ENCODE measurements at regions not wholly inside any gene's neighbourhood (a gene's known extent, or its start where the extent isn't known, plus 50 kb on each side); places are given as distances from the start of the nearest gene placed in this dataset.

GRCh38 chr10:109622566-109622965 is 300.7 kb downstream of the XPNPEP1 start:
- POLR2A ChIA-PET, result no interaction called here
- H3K27me3 Mint-ChIP-seq (ENCODE audit: insufficient read depth, unreplicated experiment), result no peaks in the 10 kb centered on the region
- no TSS peak for BruUV-seq (replicated peaks)
- no peak overlapping the region for H3K27ac Mint-ChIP-seq (ENCODE audit: low read depth, unreplicated experiment)
- TF ChIP-seq, protein P1, sequence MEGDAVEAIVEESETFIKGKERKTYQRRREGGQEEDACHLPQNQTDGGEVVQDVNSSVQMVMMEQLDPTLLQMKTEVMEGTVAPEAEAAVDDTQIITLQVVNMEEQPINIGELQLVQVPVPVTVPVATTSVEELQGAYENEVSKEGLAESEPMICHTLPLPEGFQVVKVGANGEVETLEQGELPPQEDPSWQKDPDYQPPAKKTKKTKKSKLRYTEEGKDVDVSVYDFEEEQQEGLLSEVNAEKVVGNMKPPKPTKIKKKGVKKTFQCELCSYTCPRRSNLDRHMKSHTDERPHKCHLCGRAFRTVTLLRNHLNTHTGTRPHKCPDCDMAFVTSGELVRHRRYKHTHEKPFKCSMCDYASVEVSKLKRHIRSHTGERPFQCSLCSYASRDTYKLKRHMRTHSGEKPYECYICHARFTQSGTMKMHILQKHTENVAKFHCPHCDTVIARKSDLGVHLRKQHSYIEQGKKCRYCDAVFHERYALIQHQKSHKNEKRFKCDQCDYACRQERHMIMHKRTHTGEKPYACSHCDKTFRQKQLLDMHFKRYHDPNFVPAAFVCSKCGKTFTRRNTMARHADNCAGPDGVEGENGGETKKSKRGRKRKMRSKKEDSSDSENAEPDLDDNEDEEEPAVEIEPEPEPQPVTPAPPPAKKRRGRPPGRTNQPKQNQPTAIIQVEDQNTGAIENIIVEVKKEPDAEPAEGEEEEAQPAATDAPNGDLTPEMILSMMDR (IDR thresholded peaks at IDR 0.05; ENCODE audit: unreplicated experiment), result no peak
- no peaks in the 10 kb centered on the region for H3K36me3 Mint-ChIP-seq (ENCODE audit: insufficient read depth, unreplicated experiment)
- H3K9me3 Mint-ChIP-seq (ENCODE audit: unreplicated experiment), result no peaks in the 10 kb centered on the region
- DNase-seq (ENCODE audit: unreplicated experiment), result no peak
- no peak overlapping the region for H3K4me3 Mint-ChIP-seq (ENCODE audit: unreplicated experiment)
- intact Hi-C loops (cut with micrococcal nuclease), result no loop called here
- CTCF ChIA-PET, result no interaction called here
- H3K4me1 Mint-ChIP-seq (ENCODE audit: insufficient read depth, unreplicated experiment), result no peaks in the 10 kb centered on the region

GRCh38 chr10:109620396-109620795 is 302.9 kb downstream of the XPNPEP1 start:
- POLR2A ChIA-PET, result no interaction called here
- no peak for DNase-seq (ENCODE audit: unreplicated experiment)
- Mint-ChIP-seq H3K36me3 (ENCODE audit: insufficient read depth, unreplicated experiment) (no peaks in the 10 kb centered on the region), H3K27me3 (ENCODE audit: insufficient read depth, unreplicated experiment) (no peaks in the 10 kb centered on the region), H3K9me3 (ENCODE audit: unreplicated experiment) (no peaks in the 10 kb centered on the region), H3K4me1 (ENCODE audit: insufficient read depth, unreplicated experiment) (no peaks in the 10 kb centered on the region), H3K4me3 (ENCODE audit: unreplicated experiment) (no peak overlapping the region), H3K27ac (ENCODE audit: low read depth, unreplicated experiment) (no peak overlapping the region)
- TF ChIP-seq, protein P1 (IDR thresholded peaks at IDR 0.05; ENCODE audit: unreplicated experiment), result no peak
- no TSS peak for BruUV-seq (replicated peaks)
- intact Hi-C loops (cut with micrococcal nuclease), result no loop called here
- CTCF ChIA-PET, result interaction anchor here (1.3 kb wide), 1 partner anchor 13 kb away, joined by 3 read pairs; no protein-coding TSS in a partner anchor

GRCh38 chr10:109619914-109620313 is 303.4 kb downstream of the XPNPEP1 start:
- Mint-ChIP-seq H3K4me1 (ENCODE audit: insufficient read depth, unreplicated experiment) (no peaks in the 10 kb centered on the region), H3K9me3 (ENCODE audit: unreplicated experiment) (no peaks in the 10 kb centered on the region), H3K27me3 (ENCODE audit: insufficient read depth, unreplicated experiment) (no peaks in the 10 kb centered on the region), H3K4me3 (ENCODE audit: unreplicated experiment) (no peak overlapping the region), H3K27ac (ENCODE audit: low read depth, unreplicated experiment) (no peak overlapping the region), H3K36me3 (ENCODE audit: insufficient read depth, unreplicated experiment) (no peaks in the 10 kb centered on the region)
- intact Hi-C loops (cut with micrococcal nuclease), result no loop called here
- DNase-seq (ENCODE audit: unreplicated experiment), result no peak
- ChIA-PET POLR2A (no interaction called here), CTCF (interaction anchor here (1.3 kb wide), 1 partner anchor 13 kb away, joined by 3 read pairs; no protein-coding TSS in a partner anchor)
- BruUV-seq (replicated peaks), result no TSS peak
- TF ChIP-seq, protein P1 (IDR thresholded peaks at IDR 0.05; ENCODE audit: unreplicated experiment), result no peak

DNA sequence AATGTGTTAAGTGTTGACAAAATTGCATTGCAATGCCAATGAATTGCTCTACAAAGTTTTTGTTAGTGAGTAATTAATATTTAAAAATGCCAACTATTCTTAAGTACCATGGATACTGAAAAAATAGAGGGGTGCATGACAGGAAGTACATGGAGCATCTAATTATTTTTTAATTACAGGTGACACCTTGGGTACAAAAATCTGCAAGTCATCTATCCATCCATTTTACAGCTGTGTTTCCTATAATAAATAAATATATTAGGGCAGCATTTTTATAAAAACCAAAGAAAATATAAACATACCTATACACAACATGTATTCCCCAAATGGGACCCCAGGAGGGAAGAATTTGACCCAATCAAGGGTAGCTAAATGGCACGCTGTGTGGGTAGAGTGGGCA is 304.6 kb downstream of the XPNPEP1 start:
- POLR2A ChIA-PET, result no interaction called here
- CTCF ChIA-PET, result no interaction called here
- no peaks in the 10 kb centered on the region for H3K36me3 Mint-ChIP-seq (ENCODE audit: insufficient read depth, unreplicated experiment)
- H3K27me3 Mint-ChIP-seq (ENCODE audit: insufficient read depth, unreplicated experiment), result no peaks in the 10 kb centered on the region
- no peak overlapping the region for H3K27ac Mint-ChIP-seq (ENCODE audit: low read depth, unreplicated experiment)
- H3K4me1 Mint-ChIP-seq (ENCODE audit: insufficient read depth, unreplicated experiment), result no peaks in the 10 kb centered on the region
- DNase-seq (ENCODE audit: unreplicated experiment), result no peak
- TF ChIP-seq, protein P1 (IDR thresholded peaks at IDR 0.05; ENCODE audit: unreplicated experiment), result no peak
- intact Hi-C loops (cut with micrococcal nuclease), result no loop called here
- no peaks in the 10 kb centered on the region for H3K9me3 Mint-ChIP-seq (ENCODE audit: unreplicated experiment)
- H3K4me3 Mint-ChIP-seq (ENCODE audit: unreplicated experiment), result no peak overlapping the region
- BruUV-seq (replicated peaks), result no TSS peak

Data from MCF 10A (cell line).